T1000 (cell line): ENCODE measurements at regions not wholly inside any gene's neighbourhood (a gene's known extent, or its start where the extent isn't known, plus 50 kb on each side); places are given as distances from the start of the nearest gene placed in this dataset.
"Not testable (repeated sequence)": the region's sequence is repeated elsewhere in the genome, so short reads cannot be mapped to it uniquely, and the experiment has no call there.

Source experiments
- DNase-seq: peaks from one replicate; lab custom pipeline; 2025; ENCODE audit warnings: mixed read lengths; lab: John Stamatoyannopoulos, UW

DNA sequence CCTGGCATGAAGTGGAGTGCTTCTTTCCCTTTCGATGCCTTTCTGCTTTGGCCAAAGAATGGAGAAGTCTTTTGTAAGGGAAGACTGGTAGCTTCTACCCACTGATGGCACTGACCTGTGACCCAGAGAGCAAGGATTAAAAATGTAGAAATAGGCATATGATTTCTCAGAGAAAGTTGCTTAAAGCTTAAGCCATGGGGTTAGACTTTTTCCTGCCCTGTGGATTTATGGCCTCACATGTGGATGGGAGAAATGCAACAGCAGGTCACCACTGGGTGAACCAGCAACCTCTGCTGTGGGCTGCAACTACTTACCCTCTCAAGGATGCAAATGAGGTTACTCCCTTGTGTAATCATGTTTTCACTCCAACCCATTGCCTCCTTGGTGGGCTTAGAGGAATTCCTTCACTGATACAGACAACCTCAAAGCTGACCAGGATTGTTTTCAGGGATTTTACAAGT, 86.7 kb upstream of the CDC42EP3 start:
- not testable (repeated sequence) for DNase-seq

DNA sequence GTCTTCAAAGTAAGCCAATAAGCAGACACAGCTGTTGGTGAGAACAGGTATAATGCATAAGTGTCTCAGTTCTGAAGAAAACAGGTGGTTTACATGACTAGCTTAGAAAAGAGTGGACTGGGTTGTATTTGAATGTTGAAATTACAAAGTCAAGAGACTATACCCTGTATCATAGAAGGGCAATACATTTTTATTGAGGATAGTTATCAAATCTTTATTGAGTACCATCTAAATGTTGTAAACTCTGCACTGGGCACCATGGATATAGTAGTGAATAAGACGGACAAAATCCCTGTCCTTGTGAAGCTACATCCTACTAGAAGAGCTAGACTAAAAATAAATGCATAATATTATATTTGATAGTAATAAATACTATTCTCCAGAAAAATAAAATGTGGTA, 88.5 kb upstream of the CDC42EP3 start:
- not testable (repeated sequence) for DNase-seq

DNA sequence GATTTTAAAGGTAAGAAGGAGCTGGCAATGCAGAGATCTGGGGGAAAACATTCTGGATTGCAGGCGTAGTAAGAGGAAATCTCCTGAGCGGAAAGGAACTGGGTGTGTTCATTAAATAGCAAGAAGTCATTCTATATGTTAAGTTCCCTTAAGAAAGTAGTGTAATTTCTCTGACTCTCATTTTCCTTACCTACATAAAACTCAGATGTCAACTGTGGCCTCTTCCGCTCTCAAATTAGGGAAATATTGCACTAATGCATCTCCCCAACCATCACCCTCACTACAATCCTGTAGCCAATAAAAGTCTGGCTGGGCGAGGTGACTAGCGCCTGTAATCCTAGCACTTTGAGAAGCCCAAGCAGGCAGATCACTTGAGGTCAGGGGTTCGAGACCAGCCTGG, 89.0 kb upstream of the CDC42EP3 start:
- no peak for DNase-seq

DNA sequence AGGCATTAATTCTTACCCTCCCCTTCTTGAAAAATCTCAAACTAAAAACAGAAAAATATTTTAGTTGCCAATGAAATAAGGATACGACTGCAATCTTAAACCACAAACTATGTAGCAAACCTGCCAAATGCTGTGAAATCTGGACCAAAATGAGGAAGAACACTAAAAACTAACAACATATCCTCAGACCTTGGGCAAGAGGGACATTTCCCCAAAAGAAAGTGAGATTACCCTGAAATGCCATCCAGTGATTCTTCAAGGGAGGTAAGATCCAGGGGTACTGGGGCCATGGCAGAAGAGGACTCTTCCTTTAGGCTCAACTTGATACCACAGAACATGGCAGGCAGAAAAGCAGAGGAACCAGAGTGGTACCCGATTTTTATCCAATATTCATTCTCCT, 90.8 kb upstream of the CDC42EP3 start:
- not testable (repeated sequence) for DNase-seq

DNA sequence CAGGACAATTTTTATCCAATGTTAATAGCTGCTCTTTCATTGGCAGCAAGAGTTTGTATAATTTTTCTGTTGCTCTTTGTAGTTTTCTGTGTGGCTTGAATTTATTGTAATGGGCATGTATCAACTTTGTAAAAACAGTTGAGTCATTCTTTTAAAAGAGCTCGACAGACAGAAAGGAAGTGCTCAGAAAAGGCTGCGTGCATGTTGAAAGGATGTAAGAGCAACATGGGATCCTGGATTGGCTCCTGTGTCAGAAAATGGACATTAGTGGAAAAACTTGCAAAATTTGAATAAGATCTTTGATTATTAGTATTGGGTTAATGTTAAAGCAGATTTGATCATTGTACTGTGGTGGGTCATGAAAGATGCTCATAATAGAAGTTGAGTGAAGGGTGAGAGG, 93.3 kb upstream of the CDC42EP3 start:
- DNase-seq: no peak

DNA sequence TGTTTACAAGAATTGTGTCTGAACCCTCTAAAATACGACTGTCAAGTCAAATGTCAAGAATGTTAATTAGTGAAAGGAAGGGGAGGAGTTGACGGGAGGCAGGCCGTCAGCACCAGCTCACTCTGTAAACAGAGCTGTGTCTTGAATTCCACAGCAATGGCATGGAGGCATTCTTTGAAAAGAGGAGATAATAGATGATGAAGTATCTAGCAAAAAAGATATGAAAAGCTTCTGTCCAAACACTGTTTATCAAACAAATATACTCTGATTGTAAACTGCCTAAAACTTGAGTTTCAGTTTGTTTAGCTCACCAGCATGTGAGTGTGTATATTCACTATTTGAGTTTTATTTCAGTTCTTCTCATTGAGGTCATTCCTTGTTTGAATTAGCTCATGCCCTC, 94.7 kb upstream of the CDC42EP3 start:
- DNase-seq: no peak

DNA sequence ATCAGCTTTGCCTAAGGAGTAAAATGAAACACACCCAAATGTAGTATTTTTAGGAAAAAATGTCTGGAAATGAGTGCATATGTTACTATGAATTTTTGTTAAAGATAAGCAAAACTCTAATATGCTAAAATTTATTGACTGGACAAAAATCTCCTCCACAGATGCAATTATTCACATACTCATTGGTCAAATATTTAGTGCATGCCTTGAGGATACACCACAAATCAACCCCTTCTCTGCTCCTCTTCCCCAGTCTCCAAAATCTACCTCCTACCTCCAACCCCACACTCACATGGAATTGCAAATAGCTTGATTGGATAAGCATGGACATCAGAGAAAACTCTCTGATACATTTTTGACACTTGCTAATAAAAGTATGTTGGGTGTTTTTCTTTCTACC, 95.6 kb upstream of the CDC42EP3 start:
- no peak for DNase-seq

DNA sequence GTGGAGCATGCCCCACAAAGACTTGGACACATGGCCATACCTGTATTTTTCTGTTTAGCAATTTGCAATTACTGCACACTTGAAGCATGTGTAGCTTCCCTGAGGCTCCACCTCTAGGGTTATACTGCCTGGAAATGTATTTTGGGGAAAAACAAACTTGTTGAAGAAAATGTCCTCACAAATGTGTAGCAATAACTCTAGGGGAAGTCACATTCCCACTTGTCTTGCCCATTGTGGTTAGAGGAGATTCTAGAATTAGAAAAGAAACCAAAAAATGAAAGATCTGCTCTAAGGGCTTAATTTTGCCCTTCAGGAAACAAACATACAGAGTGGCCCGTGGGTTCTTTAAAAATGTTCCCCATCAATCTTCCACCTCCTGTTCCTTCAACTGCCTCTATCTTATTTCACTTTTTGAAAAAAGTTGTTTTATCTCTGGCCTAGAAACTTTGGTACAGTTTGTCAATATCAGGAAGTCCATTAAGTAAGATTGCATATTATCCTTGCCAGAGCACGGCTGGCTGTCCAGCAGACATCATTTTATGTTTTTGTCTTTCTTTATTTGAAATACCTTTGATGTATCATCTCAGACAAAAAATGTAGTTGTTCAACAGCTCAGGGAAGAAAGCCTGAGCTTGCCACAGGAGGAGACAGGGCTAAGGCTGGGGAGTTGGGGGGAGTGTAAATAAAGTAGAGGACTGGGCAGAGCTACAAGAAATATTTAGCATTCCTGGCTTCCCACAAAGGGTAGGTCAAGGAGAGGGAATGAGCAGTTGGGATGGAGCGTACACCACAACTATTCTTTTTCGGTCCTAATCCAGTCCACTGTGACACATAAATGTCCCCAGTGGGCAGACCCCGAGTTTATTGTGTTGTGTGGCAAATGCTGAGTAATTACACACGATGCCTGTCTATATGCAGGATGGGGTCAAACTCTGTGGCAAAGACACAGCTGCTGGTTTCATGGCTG, 96.8 kb upstream of the CDC42EP3 start:
- DNase-seq: peak; percentile 63

DNA sequence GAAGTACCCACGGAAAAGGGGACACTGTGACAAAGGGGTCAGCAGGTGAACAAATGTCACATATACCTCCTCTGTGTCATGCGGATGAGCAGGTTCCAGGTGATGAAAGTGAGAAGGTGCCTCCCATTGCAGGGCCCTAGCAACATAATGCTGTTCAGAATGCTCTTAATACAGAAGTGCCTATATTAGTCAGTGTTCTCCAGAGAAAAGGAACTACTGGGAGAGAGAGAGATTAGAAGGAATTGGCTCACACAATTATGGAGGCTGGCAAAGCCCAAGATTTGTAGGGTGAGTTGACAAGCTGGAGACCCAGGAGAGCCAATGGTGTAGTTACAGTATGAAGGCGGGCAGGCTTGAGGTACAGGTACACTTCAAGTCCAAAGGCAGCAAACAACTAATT, 98.1 kb upstream of the CDC42EP3 start:
- no peak for DNase-seq

DNA sequence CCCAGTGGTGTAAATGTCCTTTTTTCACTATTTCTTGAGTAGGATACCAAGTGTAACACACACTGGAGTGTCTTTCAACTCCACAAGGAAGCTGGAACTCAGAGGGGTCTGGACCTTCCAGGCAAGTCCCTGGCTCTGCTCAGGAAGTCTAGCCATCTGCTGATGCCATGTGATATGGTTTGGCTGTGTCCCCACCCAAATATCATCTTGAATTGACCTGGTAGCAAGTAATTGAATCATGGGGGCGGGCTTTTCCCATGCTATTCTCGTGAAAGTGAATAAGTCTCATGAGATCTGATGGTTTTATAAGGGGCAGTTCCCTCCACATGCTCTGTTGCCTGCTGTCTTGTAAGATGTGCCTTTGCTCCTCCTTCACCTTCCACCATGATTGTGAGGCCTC, 99.4 kb upstream of the CDC42EP3 start:
- no peak for DNase-seq

DNA sequence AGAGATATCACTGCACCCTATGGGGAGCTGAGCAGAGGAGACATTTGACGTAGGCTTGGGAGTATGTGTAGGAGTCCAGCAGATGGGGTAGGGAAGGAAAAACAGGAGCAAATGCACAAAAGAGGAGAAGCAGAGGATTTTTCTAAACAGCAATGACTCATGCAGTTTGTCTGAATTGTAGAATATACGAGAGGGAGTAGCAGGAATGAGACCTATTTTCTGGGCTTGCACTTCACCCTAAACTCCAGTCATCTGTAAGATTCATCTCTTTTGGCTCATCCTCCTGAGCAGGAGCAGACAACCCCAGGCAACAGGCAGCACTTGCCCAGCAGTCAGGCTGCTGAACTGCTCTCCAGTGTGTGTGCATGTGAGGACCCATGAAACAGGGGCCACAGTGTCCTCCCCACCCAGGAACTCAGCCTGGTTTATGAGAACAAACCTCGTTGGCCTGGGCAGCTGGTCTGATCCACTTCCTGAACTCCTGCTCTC, 100.2 kb upstream of the CDC42EP3 start:
- DNase-seq: peak; percentile 11

DNA sequence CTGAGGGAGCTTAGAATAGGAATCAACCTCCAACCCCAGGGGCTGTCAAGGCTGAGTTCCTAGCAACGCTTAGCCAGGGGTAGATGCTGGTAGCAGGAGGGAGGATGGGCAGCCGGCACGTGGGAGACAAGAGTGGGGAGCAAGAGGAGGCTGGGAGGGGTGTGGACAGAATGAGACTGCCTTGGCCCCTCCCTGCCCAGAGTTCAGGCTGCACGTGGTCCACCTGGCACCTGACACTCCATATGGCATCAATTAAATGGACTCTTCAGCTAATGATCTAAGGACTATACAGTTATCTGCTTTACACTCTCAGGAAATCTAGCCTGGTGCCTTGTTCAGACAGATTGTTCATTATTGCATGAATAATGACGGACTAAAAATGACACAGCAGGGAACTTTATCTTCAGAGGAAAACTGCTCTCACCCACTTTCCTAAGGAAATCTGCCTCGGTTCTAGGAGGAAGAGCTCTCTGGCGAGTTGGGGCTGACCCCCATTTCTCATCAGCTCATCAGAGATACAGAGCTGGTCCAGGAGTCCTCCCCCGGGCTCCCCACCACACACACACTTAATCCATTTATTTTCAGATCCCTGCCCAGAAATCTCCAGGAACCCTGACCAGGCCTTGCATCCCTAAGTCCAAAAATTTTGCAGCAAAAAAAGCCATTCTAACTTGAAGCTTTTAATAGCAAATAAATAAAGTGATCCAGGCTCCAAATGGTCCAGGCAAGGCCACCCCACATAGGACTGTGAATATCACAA, 102.1 kb upstream of the CDC42EP3 start:
- no peak for DNase-seq

DNA sequence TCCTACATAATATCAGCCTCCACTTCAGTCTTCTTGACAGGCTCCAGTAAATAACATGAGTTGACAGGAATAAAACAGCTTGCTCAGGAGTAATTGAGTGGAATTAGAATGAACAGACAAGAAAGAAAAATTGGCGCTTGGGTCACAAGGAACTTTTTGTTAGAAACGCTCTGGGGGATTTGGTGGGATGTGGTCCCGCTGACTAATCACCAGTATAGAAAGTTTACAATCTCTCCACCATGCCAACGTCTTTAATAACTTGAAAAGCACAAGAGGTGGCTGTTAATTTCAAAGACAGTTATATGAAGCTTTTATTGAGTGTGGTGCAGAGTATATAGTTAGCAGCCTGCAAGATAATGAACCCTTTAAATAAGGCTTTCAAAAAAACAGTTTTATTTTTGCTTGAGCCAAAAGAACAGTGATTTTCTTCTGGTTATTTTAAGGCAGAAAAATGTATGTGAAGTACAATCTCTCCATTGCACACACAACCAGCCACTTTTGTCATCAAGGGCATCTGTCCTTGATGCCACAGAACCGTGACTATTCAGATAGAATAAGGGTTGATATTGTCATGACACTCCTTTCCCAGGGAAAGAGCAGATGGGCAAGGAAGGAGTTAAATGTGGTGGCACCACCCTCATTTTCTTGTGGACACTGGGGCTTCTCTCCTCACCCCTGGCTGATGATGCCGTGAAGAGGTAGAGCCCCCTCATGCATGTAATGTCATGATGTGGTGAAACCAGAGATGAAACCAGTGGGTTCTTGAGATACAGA, 102.9 kb upstream of the CDC42EP3 start:
- not testable (repeated sequence) for DNase-seq

DNA sequence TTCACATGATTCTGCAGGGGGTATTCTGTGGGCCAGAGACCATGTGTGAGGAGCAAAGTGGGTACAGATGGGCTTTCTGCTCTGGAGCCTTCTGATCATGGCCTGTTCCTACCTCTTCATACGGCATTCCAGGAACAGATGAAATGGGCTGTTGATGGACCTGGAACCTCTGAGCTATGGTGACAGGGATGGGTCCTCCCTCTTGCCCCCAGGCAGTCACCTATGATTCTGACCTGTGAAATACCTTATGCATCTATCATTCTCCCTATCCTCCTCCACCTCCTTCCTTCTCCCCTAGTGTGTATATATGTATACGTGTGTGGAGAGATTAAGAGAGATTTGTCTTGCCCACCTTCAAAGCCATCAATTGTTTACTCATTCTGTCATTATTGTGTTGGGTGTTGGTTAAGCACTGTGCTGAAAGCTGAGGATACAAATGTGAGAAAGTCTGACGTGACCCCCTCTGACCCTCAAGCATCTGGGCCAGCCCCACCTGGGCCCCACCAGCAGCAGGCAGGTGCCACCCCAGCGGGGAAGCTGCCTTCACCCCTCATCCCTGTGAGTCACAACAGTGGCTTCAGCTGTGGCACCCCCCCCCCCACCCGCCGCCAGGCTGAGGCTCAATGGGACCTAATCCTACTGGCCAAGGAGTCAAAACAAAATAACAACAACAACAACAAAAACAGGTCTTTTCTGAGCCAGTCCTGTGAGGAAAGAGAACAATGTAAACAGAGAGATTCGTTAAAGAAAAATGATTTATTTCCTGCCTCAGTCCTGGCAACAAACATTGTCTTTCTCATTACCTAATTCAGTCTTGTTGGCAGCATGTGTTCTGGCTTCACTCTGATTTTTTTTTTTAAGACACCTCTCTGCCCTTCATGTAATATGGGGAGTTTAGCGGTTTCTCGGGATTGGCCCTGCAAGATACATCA, 103.8 kb upstream of the CDC42EP3 start:
- DNase-seq: no peak

DNA sequence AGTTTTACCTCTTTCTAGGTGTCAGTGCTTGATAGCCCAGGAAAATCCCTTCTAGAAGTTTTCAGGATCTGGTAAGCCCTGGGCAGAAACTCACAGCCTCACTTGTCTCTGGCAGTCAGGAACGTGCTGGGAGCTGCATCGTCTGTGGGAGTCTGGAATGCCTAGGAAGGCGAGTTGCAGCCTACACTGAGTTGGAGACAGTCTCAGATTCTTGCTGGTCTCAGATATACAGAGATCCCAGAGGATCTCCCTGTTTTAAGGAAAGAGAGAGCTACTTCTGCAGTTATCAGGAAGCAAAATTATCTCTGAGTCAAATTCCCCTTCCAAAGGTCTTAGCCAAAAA, 104.4 kb upstream of the CDC42EP3 start:
- no peak for DNase-seq

DNA sequence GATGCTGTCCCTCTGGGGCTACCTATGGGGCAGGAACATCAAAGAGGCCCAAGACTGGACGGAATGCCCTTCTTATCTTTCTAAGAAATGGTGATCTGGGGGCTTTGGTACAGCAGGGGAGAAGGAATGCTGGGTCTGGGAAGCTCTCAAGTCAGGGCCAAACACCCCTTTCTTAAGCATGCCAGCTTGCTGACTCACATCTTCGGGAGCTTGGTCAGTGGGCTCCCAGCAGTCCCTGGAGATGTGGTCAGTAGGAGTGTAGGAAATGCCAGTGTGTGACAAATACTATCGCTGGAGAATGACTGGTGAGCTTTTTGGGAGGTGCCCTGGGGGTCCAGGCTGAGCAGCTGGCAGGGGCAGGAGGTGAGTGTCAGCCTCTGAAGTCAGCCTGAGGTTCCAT, 105.0 kb upstream of the CDC42EP3 start:
- peak; percentile 71 for DNase-seq

DNA sequence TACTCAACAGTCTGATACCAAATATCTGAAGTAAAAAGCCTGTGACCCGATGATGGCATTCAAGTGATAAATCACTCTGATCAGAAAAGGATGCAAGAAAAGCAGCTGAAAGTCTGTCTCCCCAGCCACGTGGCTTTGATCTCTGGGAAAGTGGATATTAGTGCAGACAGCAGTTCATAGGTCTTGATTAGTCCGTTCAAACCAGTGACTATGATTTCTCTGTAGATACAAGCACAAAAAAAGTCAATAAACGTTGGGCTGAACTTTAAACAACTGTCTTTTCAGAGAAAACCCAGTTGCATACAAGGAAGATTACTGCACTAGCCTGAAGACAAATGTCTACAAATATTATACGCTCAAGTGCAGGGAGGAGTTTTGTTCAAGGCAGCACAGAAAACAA, 107.7 kb upstream of the CDC42EP3 start:
- DNase-seq: no peak

DNA sequence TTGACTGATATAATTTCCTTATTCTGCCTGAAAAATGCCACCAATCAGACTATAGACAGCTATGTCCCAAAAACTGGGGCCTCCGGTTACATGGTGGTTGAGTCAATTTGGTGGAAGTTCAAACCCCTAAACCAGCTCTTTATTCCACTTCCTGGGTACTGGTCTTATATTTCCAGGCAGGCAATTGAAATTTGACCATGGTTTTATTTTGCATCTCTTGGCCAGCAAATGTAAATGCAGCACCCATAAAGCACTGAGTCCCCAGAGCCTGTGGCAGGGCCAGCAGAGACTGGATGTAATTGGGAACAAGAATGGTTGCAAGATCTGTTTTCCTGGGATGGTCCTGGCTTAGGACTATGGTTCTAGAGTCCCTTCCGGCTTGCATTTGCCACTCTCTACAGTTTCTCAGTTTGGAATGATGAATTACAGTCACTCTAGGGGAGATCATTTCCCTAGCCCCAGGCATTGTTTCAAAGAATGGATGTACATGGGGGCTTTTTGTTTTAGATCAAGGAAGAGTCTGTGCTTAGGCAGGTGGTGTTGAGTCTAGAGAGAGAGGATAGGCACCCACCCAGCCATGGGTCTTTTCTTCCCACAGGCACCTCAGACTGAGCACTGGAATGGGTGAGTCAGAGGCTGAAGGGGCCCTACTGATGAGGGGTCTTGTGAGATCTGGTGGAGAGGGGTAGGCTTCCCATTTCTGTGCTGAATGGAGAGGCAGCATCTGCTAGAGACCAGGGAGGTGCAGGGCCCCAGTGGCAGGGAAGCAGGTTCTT, 108.4 kb upstream of the CDC42EP3 start:
- no peak for DNase-seq

DNA sequence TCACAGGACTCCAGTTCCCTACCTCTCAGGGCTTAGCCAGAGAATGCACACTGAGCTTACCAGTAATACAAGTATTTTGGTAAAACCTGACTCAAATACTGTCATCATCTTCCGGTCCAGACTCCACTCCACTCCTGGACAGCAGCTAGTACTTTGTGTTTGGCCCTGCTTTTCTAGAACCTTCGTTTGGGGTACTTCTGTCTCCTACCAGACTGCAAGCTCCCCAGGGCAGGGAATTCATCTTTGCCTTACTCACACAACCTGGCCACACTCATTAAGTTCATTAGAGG, 108.9 kb upstream of the CDC42EP3 start:
- no peak for DNase-seq

DNA sequence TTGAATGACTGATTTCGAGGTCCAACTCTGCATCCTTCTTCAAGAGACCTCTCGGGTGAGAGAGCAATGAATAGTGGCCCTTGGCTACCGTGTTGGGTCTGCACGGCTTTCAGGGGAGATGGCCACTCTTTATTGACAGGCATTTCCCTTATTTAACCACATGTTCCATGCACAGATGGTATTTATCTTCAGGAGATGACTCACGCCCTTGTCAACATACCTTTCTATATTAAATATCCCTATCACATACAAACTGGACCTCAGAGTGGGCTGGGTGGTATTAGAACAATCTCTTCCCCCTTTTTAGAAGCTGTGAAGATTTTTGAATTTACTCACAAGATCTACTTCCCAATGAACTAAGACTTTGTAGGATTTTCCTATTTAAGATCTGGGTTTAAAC, 109.6 kb upstream of the CDC42EP3 start:
- no peak for DNase-seq
